EL (cell line): ENCODE measurements at regions not wholly inside any gene's neighbourhood (a gene's known extent, or its start where the extent isn't known, plus 50 kb on each side); places are given as distances from the start of the nearest gene placed in this dataset.

Experiments used
- DNase-seq: peaks from one replicate; pipeline ENCODE4 v3.0.0-alpha.2; 2016

DNA sequence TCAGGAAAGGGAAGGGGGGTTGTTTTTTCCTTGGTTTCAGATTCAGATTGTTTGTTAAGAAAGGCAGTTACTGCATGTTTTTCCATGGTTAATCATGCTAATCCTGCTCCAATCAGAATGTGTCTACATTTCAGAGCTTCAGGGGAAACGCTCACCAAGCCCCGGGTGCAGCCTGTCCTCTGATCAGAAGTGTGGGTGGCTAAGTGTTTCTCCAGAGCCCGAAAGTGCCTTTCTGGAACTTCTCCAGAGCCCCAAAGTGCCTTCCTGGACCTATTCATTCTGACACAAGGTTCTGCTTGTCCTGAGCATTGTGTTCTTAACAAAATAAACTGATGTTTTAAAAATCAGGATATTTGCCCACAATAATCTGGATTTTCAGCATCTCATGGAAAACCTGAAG lies 359.0 kb upstream of the ZNF521 start:
- DNase-seq, result no peak

DNA sequence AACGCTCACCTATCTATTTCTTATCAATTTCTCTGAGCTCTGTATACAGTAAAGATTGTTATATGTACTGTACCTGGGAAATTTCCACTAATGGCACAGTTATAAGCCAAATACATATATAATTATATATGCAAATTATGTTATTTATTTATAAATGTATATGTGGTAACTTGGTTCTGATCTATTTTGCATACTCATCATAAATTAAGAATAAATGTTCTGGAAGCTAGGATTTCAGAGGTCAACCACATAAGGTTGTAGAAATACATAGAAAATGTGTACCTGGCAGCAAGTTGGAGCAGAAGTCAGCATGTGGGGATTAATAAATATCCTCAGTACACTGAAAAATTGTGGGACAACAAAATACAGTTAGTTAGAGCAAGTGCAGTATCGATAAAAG lies 353.7 kb upstream of the ZNF521 start:
- DNase-seq, result no peak

DNA sequence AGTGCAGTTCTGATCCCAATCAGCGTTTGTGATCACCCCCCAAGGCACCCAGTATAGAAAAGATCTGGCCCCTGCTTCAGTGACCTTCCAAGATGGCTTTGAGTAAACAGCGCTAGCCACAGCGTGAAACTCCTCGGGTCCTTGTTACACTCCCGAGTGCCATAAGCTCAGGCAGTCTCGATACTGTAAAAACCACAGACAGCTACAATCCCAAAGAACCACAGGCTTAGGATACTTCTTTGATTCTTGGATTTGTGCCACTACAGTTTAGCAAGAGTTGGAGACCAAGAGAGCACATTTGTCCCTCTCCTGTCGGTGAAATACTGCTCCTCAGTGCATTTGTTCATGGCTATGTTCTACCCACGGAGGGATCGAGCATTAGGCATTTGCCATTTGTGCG lies 352.5 kb upstream of the ZNF521 start:
- DNase-seq, result no peak

DNA sequence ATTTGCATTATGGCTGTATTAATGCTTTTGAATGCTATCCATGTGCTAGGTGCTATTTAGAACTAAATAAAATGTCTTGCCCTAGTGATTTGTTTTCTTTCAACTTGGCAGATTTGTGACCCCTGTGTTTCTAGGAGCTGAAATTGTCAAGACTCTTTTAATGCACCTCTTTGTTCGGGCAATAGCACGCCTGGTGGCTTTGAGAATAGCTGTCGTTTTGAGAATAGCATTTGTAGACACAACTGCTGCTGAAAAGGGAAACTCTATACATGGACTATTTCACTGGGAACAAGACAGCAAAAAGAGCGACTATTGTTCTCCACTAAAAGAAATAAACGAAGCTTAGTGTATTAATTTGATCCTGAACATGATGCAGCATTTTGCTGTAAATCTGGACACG lies 352.1 kb upstream of the ZNF521 start:
- no peak for DNase-seq

DNA sequence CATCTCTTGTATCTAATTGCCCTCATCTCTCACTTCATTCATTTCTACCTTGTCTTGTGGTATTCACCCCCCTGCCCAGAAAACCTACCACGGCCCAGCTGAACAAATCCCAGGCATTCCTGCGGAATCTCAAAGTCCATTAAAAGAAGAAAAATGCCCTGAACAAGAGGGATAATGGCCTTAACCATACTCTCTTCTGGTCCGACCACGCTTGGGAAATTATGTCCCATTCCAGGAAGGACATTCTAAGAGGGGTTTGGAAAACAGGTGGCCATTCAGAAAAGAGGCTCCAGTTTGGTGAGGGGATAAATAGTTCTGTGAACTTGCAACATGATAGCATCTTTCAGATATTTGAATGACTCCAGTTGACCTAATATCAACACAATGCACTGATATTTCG lies 349.9 kb upstream of the ZNF521 start:
- no peak for DNase-seq

DNA sequence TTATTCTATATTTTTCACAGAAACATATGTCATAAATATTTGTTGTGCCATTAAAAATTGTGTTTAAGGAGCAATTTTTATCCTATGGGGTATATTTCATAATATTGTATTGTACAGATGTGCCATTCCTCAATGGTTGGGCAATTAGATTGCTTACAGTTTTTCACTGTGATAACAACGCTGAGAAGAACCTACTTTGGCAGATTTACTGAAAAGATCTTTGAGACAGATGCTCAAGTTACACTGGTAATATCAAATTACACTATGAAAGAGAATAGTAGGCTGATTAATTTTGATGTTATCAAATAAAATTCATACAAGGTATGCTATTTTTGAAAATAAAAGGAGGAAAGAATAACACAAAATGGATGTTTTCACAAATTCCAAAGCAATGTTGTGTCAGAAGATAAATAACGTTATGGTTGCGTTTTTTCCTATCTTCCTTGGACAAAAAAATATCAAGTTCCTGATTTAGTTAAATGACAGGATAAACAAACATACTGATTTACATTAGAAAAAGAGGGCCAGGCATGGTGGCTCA lies 335.1 kb upstream of the ZNF521 start:
- DNase-seq, result no peak

DNA sequence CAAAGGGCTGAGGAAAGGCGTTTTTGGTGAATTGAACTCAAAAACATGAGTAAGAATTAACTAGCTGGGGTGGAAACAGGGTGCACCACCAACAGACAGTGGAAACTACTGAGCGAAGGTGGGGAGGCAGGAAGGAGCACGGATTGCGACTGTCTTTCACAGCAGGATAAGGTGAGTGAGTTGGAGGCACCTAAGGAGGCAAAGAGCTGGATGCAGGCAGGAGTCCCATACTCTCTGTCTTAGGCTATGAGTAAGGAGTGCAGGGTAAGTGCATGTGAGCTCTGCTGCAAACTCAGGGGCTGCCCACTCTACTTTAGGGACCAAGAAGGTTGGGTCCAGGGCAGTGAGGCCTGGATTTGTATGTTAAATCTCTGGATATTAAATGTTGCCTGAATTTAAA lies 333.1 kb upstream of the ZNF521 start:
- no peak for DNase-seq

DNA sequence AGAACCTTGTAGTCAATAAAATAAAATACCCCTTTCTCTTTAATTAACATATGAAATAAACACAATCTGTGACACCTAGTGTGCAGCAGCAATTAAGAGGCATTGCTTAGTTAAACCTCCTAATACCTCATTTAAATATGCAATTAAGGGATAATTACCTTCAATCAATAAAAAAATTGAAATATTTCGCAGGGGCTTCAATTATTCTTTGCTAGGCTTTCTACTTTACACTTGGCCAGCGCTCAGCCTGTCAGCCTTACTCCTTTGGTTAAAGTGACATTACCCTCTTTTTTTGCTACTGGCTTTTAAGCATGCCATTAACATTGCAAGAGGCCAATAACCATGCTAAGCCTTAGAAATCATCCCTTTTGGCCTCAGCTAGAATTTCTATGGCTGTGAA lies 327.5 kb upstream of the ZNF521 start:
- DNase-seq, result no peak

DNA sequence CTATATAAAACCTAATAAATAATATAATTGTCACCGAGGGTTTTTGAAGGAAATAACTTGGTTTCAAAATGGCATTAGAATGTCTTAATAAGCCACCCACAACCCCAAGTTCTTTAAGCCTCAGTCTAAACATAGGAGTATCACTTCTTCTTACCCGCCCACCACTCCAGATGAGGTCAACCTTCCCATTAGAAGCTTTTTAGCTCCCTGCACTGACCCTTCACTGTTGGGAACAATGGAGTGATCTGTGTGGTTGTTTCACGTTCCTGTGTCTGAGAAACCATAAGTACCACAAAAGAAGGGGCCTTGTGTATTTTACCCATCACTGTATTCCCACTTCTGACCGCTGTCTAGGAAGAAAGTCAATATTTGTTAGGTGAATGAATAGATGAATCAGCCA lies 326.3 kb upstream of the ZNF521 start:
- DNase-seq, result no peak

DNA sequence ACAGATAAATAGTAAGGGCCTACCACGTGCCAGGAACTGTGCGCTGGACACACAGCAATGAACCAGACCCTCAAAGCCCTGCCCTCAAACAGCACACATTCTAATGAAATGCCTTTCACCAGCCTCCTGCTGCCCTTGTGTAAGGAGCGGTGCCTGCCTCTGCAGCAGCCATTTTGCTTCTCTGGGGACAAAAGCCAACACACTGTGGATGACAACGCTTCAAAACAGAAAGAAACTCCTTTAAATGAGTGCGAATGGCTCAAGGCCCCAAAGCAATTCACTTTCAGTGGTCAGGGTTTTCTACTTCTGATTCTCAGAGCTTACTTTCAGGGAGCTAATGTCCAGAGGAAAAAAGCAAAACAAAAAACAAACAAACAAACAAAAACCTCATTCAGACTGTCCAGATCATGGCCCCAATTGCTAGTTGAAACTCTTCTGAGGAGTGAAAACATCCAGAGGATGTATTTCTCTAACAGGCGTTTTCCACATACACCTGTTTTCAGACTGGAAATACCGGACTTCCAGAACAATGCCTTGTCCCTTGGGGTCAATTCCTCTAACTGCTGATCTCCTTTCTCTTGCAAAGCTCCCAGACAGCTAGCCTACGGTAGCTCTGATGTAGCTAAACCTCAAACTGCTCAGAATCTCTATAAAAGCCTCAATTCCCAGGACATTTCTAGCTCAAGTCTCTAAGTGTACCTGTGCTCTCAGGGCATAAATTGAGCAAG lies 323.3 kb upstream of the ZNF521 start:
- DNase-seq, result no peak

DNA sequence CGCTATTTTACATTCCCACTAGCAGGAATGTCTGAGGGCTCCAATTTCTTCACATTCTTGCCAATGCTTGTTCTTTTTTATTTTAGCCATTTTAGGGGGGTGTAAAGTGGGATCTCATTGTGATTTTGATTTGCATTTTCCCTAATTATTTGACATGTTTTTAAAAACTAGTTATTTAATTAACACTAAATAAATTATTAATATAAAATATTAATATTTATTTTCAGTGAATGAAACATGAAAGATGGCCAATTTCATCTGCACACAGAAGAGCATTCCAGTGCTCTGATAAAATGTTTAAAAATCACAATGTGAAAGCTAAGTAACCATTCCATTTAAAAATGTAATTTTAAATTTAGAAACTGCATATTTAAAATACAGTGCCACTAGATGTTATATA lies 322.2 kb upstream of the ZNF521 start:
- no peak for DNase-seq

DNA sequence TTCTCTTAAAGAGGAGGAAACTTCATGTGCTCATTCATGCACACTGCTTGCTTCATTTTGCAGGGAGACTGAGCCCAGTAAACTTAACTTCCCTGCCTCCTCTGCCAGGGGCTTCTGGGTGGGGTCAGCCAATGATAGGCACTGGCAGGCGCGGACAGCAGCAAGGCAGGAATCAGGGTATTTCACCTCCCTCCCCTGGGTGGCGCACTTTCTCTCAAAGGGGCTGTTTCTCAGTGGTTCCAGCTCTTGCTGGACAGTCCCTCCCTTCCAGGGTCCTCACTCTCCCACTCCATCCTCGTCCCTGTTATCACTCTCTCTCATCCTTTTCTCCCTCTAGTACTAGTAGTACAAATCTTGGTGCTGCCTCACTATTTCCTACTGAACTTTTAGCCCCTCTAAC lies 320.5 kb upstream of the ZNF521 start:
- DNase-seq, result no peak

DNA sequence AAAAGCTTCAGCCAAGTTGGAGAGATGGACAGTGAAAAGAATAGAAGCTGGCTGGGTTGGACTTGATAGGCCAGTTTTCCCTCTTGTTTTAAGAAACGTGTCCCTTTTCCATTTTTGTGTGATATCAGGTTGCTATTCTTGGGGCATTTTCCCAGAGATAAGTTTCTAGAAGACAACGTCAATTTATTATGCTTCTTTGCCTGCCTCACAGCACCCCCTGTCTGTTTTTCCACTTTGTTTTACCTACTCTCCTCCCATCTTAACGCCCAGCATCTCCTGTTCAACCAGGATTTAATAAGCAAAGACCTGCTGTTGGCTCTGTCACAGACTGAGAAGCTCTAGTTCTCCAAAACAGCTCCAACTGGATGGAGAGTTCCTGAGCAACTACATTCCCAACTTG lies 317.8 kb upstream of the ZNF521 start:
- peak; percentile 31 for DNase-seq

DNA sequence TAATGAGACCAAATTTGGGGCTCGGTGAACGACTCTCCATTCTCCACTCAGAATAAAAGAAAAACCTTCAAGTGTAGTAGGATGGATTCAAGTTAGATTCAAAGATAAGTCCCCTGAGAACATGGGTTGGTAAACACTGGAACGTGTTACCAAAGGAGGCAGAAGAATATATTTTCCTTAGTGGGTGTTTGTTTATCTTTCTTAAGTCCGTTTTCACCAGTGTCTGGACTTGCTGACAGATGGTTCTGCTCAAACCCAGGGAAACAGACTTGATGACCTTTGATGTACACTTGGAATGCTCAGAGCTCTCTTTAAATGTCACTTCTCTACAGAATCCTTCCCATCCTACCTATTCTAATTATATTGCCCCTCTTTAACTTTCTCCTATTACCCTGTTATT lies 310.3 kb upstream of the ZNF521 start:
- no peak for DNase-seq

DNA sequence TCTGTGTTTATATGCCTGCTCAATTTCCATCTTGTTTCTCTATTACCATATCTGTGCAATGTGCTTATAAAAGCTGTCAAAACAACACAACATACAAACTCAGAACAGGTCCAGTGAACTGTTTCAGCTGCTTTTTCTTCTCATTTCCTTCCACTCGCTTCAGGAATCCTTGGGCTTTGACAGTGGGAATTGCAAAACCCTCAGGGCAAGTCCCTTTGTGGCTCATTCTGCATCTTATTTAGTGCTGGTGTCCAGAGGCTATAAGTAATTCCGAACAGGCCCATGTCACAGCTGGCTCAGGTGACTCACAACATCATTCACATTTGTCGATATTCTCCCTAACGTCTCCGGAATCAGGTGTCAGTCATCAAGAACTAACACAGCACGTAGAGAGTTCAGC lies 309.9 kb upstream of the ZNF521 start:
- peak; percentile 32 for DNase-seq

DNA sequence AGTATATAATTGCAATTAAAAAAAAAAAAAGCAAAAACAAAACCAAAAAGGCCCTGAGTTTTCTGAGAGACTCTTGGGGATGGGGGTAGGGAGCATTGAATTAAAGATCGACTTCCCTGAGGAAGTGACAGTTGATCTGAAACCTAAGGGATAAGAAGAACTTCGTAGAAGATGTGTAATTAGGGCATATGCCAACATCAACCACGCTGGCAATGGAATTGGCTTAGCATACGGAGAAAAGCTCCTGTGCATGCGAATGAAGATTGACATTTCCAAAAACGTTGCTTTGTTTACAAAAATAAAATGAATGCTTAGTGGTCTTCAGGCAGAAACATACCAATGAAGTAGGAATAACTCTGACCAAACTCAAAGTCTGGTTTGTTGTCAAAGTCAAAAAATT lies 307.6 kb upstream of the ZNF521 start:
- DNase-seq, result no peak

DNA sequence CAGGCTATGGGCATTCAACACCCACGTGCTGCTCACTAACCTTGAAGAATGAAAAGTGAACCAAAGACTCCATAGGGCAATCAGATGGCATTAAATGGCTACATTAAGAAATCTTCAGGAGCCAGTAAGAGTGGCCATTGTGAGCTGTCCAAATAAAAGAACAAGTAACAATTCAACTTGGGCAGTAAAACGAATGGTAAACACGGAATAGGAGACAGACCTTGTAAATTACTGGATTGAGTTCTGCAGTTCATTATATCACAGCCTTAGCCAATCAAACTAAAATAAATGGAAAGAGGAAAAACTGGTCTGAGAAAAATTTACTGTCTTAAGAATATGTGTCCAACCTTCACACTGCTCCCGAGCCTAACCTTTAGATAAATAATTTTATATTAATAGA lies 306.5 kb upstream of the ZNF521 start:
- no peak for DNase-seq

DNA sequence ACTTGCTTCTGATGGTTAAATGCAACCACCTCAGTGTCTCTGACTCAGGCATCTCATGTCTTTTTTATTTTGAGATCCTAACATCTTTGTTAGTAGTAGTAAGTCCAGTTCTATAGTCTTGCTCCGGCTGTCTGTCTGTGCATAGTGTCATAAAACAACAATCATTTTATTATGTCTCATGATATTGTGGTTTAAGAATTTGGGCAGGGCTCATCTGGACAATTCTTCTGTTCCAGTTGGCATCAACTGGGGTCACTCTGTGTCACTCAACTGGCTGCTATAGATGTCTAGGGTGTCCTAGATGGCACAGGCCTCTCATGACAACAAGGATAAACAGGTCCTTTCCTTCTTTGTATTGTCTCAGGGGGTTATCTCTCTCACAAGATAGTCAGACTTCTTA lies 299.6 kb upstream of the ZNF521 start:
- peak; percentile 9 for DNase-seq

DNA sequence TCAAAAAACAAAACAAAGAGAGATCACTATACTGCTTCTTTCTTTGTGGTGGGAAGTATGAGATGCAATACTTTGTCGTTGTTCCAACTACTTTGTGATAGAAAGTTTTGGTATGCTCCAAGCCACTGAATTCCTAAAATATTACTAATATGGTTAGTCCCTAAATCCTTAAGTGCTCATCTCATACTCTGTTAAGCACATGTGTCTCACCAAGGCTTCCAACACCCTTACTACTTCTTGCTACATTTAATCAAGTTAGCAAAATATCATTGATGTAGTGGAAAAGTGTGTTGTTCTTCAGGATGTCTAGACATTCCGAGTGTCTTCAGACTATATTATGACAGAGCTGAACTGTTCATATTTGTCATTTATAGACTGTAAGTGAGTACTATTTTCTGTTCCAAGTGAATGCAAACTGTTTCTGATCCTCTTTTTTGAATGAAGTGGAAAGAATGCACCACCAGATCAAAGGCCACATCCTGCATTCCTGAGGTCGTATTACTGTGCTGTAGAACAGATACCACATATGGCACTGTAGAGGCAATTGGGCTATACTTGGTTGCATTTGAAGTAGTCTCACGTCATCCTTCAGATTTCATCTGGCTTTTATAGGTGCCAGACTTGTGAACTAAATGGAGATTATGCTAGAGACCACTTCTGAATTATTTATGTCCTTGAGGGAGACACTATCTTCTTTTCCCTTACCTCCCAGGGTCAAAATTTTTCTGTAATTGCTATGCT lies 298.4 kb upstream of the ZNF521 start:
- DNase-seq, result peak; percentile 97

DNA sequence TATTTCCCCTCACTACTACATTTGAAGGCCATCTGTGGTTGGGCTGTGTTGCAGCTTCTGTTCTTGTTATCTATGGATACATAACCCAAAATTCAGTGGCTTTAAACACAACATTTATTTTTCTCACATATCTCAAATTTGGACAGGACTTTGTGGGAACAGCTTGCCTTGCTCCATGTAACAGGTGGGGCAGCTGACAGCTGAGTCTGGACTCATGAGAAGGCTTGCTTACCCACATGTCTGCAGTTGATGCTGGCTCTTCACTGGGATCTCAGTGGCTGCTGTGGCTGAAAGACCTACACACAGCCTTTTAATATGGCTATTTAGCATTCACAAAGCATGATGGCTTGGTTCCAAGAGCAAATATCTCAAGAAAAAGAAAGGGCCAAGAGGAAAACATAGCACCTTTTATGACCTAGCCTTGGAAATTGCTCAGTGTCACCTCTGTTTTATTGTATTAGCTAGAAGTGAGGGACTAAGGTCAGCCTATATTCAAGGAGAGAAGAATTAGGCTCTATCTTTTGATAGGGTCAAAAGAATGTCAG lies 296.8 kb upstream of the ZNF521 start:
- DNase-seq, result peak; percentile 15

DNA sequence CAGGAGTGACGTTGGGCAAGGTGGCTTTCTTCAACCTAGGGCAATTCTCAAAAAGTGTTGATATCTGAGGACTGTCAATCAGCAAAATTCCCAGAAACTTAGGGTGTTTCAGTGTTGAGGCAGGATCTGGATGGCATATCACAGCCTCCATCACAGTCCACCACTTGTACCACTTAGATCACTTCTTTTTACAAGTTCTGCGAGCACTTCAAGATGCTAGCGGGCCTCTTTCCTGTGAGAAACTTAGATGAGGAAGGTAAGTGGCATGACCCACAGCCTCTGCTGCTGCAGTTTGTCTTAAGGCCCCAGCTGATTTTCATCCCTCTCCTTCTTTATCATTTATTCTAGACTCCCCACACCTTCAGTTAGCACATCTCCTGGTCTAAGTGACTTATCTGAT lies 295.4 kb upstream of the ZNF521 start:
- no peak for DNase-seq

DNA sequence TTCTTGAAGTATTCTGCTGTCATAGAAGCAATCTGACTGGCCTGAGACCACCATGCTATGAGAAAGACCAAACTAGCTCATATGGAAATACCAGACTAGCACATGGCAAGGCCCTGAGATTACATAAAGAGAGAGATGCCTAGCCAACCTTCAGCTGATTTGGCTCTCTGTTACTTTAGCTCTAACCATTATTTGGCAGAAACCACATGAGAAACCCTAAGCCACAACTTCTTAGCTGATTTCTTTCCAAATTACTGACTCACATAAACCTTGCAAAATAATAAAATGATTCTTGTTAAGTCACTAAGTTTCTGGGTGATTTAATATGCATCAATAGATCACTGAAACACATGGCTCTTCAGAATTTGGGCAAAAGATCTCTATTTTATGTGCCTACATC lies 295.0 kb upstream of the ZNF521 start:
- peak; percentile 43 for DNase-seq

DNA sequence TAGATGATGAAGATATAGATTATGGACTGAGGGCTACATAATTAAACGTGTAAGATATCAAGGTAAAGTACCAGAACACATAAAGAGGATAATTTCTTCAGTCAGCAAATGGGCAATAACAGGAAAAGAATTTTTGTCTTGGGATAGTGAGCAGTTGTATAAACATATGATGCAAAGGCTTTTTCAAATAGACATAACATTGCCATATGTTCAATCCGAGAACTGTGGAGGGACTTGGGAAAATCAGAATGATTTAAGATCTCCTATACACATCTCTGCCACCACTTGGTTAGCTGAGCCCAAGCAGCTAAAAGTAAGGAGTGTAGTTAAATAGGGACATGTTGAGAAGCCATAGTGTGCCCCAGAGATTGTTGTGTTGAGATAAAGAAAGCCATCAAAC lies 287.6 kb upstream of the ZNF521 start:
- no peak for DNase-seq

DNA sequence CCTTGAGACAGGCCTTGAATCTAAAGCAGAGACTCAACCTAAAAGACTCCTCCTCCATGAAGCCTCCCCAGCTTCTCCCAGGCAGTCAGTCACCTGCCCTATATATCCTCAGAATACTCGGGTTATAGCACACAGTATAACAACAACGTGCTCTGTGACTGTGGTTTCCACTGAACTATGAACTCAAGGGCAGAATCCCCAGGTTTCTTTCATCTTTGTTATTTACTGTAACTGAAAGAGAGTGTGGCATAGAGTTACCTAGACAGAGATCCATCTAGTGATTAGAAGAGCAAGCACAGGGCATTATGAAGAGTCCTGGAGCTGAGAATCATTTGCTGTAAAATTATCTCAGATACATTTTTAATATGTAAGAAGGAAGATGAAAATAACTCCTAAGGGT lies 281.6 kb upstream of the ZNF521 start:
- DNase-seq, result no peak
